HG02610 (cell line): ENCODE measurements at regions not wholly inside any gene's neighbourhood (a gene's known extent, or its start where the extent isn't known, plus 50 kb on each side); places are given as distances from the start of the nearest gene placed in this dataset.
A peak's percentile ranks its signal among the peaks of the same experiment; 100 is the strongest.

Source experiments
- ATAC-seq: cut with Tn5 transposase; IDR thresholded peaks from one replicate; pipeline ENCODE4 v1.9.1; 2021; ENCODE audit warnings: mild to moderate bottlenecking, moderate library complexity; ENCODE audit not compliant: unreplicated experiment

GRCh38 chr4:74878323-74878722, 54.6 kb upstream of the PARM1 start:
- no peak for ATAC-seq

- no peak for ATAC-seq
Measured at GRCh38 chr4:74875451-74875850, 57.5 kb upstream of the PARM1 start.

DNA sequence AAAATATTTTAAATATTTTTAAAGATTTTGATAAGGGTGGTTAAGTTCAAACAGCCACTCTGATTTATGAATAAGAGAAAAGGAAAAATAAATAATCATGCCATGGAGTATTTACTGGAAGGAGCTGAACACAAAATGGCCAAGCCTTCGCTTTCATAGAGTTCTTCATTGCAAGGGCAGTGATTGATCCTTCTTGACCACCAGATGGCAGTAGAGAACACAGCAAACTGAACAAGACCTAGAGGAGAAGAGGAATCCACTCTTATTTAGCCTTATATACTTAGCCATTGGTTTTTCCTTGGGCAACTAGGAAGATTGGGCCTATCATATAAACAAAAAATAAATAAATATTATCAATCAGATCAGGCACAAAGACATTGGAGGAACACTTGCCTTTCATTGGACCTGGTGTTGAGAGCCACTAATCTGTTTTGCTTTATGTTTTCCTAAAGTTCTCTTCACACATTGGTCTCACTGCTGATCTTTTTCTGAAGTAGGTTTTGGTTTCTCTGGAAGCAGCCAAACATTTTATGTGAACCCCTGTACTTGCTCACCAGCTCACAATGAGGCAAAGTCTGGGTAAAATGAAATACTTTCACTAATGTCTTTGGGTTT, 58.1 kb upstream of the PARM1 start:
- ATAC-seq: peak; percentile 53

- ATAC-seq: peak; percentile 93
Measured at GRCh38 chr4:74873545-74874301, 59.2 kb upstream of the PARM1 start.

- ATAC-seq: no peak
Measured at GRCh38 chr4:74858921-74859562, 64.7 kb upstream of the BTC start.

DNA sequence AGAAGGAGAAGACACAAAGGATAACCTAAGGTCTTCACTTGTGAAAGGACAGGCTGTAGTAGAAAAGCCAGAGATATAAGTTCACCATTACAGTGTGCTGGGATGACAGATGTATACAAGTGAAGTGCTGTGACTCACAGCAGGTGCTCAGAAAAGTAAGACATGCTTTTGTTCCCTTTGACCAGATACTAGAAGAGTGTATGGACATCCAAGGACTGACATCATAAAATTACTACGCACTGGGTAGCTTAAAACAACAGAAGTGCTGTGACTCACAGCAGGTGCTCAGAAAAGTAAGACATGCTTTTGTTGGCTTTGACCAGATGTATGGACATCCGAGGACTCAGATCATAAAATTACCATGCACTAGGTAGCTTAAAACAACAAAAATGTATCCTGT, 61.6 kb upstream of the BTC start:
- no peak for ATAC-seq

GRCh38 chr4:74848774-74849173, 54.5 kb upstream of the BTC start:
- no peak for ATAC-seq

DNA sequence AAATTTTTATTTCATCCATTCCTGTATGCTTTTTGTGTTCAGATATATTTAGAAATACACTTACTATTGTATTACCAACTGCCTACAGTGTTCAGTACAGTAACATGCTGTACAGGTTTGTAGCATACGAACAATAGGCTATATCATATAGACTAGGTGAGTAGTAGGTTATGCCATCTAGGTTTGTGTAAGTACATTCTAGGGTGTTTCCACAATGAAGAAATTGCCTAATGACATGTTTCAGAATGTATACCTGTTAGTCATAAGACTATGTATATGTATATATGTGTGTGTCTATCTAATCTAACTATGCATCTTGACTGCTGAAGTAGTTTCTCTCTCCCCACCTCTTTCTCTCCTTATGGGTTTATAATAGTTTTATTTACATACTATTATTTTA, 51.5 kb upstream of the BTC start:
- no peak for ATAC-seq
